ENCODE measurements at regions not wholly inside any gene's neighbourhood (a gene's known extent, or its start where the extent isn't known, plus 50 kb on each side); places are given as distances from the start of the nearest gene placed in this dataset.

DNA sequence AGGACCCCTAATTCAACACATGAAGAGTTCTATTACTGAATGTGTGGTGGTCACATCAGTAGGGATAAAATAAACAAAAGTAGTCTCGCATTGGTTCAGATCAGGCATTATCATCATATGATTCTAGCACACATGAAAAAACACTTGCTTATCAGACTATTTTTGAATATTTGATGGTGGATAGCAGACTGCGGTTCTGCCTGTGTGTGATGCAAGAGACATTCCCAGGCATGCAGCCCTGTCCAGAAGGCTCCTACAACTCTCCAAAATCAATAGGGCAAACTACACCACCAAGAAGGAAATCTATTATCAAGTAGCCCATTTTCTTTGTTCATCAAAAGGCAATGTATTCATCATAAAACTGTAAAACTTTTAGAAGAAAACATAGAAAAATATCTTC, 304.7 kb downstream of the DUSP10 start:
- no peak for DNase-seq (ENCODE audit: low read depth)
- TF ChIP-seq, protein P1, sequence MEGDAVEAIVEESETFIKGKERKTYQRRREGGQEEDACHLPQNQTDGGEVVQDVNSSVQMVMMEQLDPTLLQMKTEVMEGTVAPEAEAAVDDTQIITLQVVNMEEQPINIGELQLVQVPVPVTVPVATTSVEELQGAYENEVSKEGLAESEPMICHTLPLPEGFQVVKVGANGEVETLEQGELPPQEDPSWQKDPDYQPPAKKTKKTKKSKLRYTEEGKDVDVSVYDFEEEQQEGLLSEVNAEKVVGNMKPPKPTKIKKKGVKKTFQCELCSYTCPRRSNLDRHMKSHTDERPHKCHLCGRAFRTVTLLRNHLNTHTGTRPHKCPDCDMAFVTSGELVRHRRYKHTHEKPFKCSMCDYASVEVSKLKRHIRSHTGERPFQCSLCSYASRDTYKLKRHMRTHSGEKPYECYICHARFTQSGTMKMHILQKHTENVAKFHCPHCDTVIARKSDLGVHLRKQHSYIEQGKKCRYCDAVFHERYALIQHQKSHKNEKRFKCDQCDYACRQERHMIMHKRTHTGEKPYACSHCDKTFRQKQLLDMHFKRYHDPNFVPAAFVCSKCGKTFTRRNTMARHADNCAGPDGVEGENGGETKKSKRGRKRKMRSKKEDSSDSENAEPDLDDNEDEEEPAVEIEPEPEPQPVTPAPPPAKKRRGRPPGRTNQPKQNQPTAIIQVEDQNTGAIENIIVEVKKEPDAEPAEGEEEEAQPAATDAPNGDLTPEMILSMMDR (IDR thresholded peaks at IDR 0.05; ENCODE audit: low read depth, low read length, missing control alignments) = no peak
- H3K4me3 ChIP-seq (ENCODE audit: low read depth, low read length) = no peak overlapping the region

- TF ChIP-seq, protein P1 (IDR thresholded peaks at IDR 0.05; ENCODE audit: low read depth, low read length, missing control alignments) = no peak
- H3K4me3 ChIP-seq (ENCODE audit: low read depth, low read length) = no peak overlapping the region
- DNase-seq (ENCODE audit: low read depth) = no peak
Observed at GRCh38 chr1:221437926-221438325, 304.0 kb downstream of the DUSP10 start.

GRCh38 chr1:221439008-221439746, 302.7 kb downstream of the DUSP10 start:
- no peak overlapping the region for H3K4me3 ChIP-seq (ENCODE audit: low read depth, low read length)
- TF ChIP-seq, protein P1 (IDR thresholded peaks at IDR 0.05; ENCODE audit: low read depth, low read length, missing control alignments) = no peak
- DNase-seq (ENCODE audit: low read depth) = peak; percentile 34

GRCh38 chr1:221439747-221440501, 302.0 kb downstream of the DUSP10 start:
- no peak for DNase-seq (ENCODE audit: low read depth)
- TF ChIP-seq, protein P1 (IDR thresholded peaks at IDR 0.05; ENCODE audit: low read depth, low read length, missing control alignments) = no peak
- no peak overlapping the region for H3K4me3 ChIP-seq (ENCODE audit: low read depth, low read length)

DNA sequence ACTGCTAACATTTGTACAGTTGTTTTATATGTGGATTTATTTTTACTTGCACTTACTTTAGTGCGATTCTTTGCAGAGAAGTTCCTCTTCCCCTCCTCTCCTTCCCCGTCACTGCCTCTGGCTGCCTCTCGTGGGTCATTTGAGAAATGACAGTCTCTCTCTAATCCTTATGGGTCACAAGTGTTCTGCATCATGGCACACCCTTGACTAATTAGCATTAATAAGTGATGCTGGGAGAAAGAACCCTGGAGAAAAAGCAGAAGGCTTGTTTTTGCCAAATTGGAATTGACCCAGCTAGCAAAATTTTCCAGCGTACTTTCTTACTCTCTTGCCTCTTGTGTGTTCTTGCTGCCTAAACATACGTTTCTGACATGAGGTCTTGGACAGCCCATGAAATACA, 301.2 kb downstream of the DUSP10 start:
- no peak for DNase-seq (ENCODE audit: low read depth)
- TF ChIP-seq, protein P1 (IDR thresholded peaks at IDR 0.05; ENCODE audit: low read depth, low read length, missing control alignments) = no peak
- H3K4me3 ChIP-seq (ENCODE audit: low read depth, low read length) = no peak overlapping the region

- no peak overlapping the region for H3K4me3 ChIP-seq (ENCODE audit: low read depth, low read length)
- DNase-seq (ENCODE audit: low read depth) = no peak
- TF ChIP-seq, protein P1 (IDR thresholded peaks at IDR 0.05; ENCODE audit: low read depth, low read length, missing control alignments) = no peak
Observed at GRCh38 chr1:221442056-221442455, 299.8 kb downstream of the DUSP10 start.
